WTC11 (cell line): ENCODE measurements at regions not wholly inside any gene's neighbourhood (a gene's known extent, or its start where the extent isn't known, plus 50 kb on each side); places are given as distances from the start of the nearest gene placed in this dataset.

Experiments used
- ATAC-seq: fragments of 200-7000 bp; cut with Tn5 transposase; 2 replicates; pipeline ENCODE4 v1.10.0; 2021; ENCODE audit warnings: mild to moderate bottlenecking, moderate library complexity
- CTCF ChIA-PET: fragments of 300-600 bp; sonication (Branson Sonifier 250); formaldehyde crosslinking; loops from one replicate; lab custom pipeline; 2021; ENCODE audit warnings: antibody characterized with exemption; lab: Charles Lee
- POLR2A ChIA-PET: fragments of 350-600 bp; sonication (Branson Sonifier 250); formaldehyde crosslinking; loops from one replicate; lab custom pipeline; 2021; ENCODE audit warnings: antibody characterized with exemption; lab: Charles Lee
- DNase-seq: peaks from one replicate; pipeline ENCODE4 v3.0.0; 2021; ENCODE audit warnings: low spot score
- H3K27ac Mint-ChIP-seq: 2 replicates; pipeline ENCODE4 v1.8.0; 2021; ENCODE audit warnings: mixed read lengths
- H3K27me3 Mint-ChIP-seq: 2 replicates; pipeline ENCODE4 v1.8.0; 2021; ENCODE audit warnings: low read depth, mild to moderate bottlenecking, moderate library complexity, mixed read lengths
- H3K36me3 Mint-ChIP-seq: 2 replicates; pipeline ENCODE4 v1.8.0; 2021; ENCODE audit warnings: mixed read lengths
- H3K4me1 Mint-ChIP-seq: 2 replicates; pipeline ENCODE4 v1.8.0; 2022; ENCODE audit warnings: mixed read lengths
- H3K4me3 Mint-ChIP-seq: 2 replicates; pipeline ENCODE4 v1.8.0; 2021; ENCODE audit warnings: mild to moderate bottlenecking, moderate library complexity, mixed read lengths
- H3K9me3 Mint-ChIP-seq: 2 replicates; pipeline ENCODE4 v1.8.0; 2021; ENCODE audit warnings: mixed read lengths
- CBFB ChIP-seq: sonication (generic); formaldehyde crosslinking; IDR thresholded peaks from 2 replicates; pipeline ENCODE4 v1.8.1; 2022; ENCODE audit warnings: mild to moderate bottlenecking, low read depth, missing genetic modification reagents
- CREB1 ChIP-seq: sonication (generic); formaldehyde crosslinking; IDR thresholded peaks from 2 replicates; pipeline ENCODE4 v1.8.0; 2023; ENCODE audit warnings: mild to moderate bottlenecking, missing genetic modification reagents
- FOXK1 ChIP-seq: sonication (generic); formaldehyde crosslinking; IDR thresholded peaks from 2 replicates; pipeline ENCODE4 v1.8.0; 2022; ENCODE audit warnings: mild to moderate bottlenecking, moderate library complexity, missing genetic modification reagents
- JAZF1 ChIP-seq: fragments of 250-450 bp; sonication (Bioruptor Pico); IDR thresholded peaks from 2 replicates; pipeline ENCODE4 v1.9.0; 2021; ENCODE audit warnings: moderate library complexity, mild to moderate bottlenecking, inconsistent platforms
- JUN ChIP-seq: sonication (generic); formaldehyde crosslinking; IDR thresholded peaks from 2 replicates; pipeline ENCODE4 v1.8.0; 2023; ENCODE audit warnings: mild to moderate bottlenecking, missing genetic modification reagents
- PRRX2 ChIP-seq: fragments of 250-450 bp; sonication (Bioruptor Pico); IDR thresholded peaks from 2 replicates; pipeline ENCODE4 v1.8.0; 2021; ENCODE audit warnings: mild to moderate bottlenecking
- TP53 ChIP-seq: sonication (generic); formaldehyde crosslinking; IDR thresholded peaks from 2 replicates; pipeline ENCODE4 v1.8.1; 2023; ENCODE audit warnings: mild to moderate bottlenecking, missing genetic modification reagents
- ZBTB21 ChIP-seq: sonication (generic); formaldehyde crosslinking; IDR thresholded peaks from 2 replicates; pipeline ENCODE4 v1.8.1; 2023; ENCODE audit warnings: mild to moderate bottlenecking, missing genetic modification reagents, borderline replicate concordance
- ZNF232 ChIP-seq: sonication (generic); formaldehyde crosslinking; IDR thresholded peaks from 2 replicates; pipeline ENCODE4 v1.8.0; 2022; ENCODE audit warnings: mild to moderate bottlenecking, missing genetic modification reagents
- TF ChIP-seq, protein P1 (sequence below): fragments of 250-450 bp; sonication (Bioruptor Pico); IDR thresholded peaks from 2 replicates; pipeline ENCODE4 v1.9.0; 2021; ENCODE audit warnings: moderate library complexity, mild to moderate bottlenecking, inconsistent platforms, borderline replicate concordance
- TF ChIP-seq, protein P2 (sequence below): sonication (generic); formaldehyde crosslinking; IDR thresholded peaks from 2 replicates; pipeline ENCODE4 v1.8.0; 2023; ENCODE audit warnings: mild to moderate bottlenecking, missing genetic modification reagents
- TF ChIP-seq, protein P3 (sequence below): fragments of 250-450 bp; sonication (Bioruptor Pico); IDR thresholded peaks from 2 replicates; pipeline ENCODE4 v1.9.0; 2021; ENCODE audit warnings: mild to moderate bottlenecking
- TF ChIP-seq, protein P4 (sequence below): sonication (generic); formaldehyde crosslinking; IDR thresholded peaks from 2 replicates; pipeline ENCODE4 v1.8.0; 2022; ENCODE audit warnings: mild to moderate bottlenecking, missing genetic modification reagents
- TF ChIP-seq, protein P5 (sequence below): fragments of 250-450 bp; sonication (Bioruptor Pico); IDR thresholded peaks from 2 replicates; pipeline ENCODE4 v2.1.2; 2022; ENCODE audit warnings: mild to moderate bottlenecking, moderate library complexity
- TF ChIP-seq, protein P6 (sequence below): sonication (generic); formaldehyde crosslinking; IDR thresholded peaks from 2 replicates; pipeline ENCODE4 v1.8.1; 2023; ENCODE audit warnings: mild to moderate bottlenecking, missing genetic modification reagents, borderline replicate concordance
- TF ChIP-seq, protein P7 (sequence below): fragments of 250-450 bp; sonication (Bioruptor Pico); IDR thresholded peaks from 2 replicates; pipeline ENCODE4 v1.9.0; 2021; ENCODE audit warnings: mild to moderate bottlenecking, borderline replicate concordance
- TF ChIP-seq, protein P8 (sequence below): sonication (generic); formaldehyde crosslinking; IDR thresholded peaks from 2 replicates; pipeline ENCODE4 v1.8.0; 2022; ENCODE audit warnings: mild to moderate bottlenecking, missing genetic modification reagents

DNA sequence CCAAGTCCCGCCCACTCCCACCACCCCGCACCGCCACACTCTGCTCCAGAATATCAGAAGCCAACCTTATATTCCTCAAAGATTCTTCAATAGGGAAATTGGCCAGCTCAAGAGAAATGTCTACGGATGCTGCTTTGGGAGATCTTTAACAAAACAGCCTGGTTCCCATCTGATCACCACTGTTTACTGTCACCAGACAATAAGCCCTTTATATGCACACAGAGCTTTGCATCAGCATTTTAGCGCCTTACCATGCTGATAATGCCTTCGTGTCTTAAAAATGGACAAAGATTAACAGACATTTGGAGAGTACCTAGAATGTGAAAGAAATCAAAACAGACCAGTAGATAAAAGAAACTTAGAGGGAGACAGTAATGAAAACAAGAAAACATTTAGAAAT, 141.7 kb upstream of the SYT6 start (continued):
- TF ChIP-seq, protein P1, sequence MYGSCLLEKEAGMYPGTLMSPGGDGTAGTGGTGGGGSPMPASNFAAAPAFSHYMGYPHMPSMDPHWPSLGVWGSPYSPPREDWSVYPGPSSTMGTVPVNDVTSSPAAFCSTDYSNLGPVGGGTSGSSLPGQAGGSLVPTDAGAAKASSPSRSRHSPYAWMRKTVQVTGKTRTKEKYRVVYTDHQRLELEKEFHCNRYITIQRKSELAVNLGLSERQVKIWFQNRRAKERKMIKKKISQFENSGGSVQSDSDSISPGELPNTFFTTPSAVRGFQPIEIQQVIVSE (CRISPR knock-in tag) = no peak
- TF ChIP-seq TP53 (CRISPR knock-in tag) (no peak), CREB1 (CRISPR knock-in tag) (no peak), JAZF1 (no peak)
- TF ChIP-seq, protein P2, sequence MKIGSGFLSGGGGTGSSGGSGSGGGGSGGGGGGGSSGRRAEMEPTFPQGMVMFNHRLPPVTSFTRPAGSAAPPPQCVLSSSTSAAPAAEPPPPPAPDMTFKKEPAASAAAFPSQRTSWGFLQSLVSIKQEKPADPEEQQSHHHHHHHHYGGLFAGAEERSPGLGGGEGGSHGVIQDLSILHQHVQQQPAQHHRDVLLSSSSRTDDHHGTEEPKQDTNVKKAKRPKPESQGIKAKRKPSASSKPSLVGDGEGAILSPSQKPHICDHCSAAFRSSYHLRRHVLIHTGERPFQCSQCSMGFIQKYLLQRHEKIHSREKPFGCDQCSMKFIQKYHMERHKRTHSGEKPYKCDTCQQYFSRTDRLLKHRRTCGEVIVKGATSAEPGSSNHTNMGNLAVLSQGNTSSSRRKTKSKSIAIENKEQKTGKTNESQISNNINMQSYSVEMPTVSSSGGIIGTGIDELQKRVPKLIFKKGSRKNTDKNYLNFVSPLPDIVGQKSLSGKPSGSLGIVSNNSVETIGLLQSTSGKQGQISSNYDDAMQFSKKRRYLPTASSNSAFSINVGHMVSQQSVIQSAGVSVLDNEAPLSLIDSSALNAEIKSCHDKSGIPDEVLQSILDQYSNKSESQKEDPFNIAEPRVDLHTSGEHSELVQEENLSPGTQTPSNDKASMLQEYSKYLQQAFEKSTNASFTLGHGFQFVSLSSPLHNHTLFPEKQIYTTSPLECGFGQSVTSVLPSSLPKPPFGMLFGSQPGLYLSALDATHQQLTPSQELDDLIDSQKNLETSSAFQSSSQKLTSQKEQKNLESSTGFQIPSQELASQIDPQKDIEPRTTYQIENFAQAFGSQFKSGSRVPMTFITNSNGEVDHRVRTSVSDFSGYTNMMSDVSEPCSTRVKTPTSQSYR (CRISPR knock-in tag) = no peak

DNA sequence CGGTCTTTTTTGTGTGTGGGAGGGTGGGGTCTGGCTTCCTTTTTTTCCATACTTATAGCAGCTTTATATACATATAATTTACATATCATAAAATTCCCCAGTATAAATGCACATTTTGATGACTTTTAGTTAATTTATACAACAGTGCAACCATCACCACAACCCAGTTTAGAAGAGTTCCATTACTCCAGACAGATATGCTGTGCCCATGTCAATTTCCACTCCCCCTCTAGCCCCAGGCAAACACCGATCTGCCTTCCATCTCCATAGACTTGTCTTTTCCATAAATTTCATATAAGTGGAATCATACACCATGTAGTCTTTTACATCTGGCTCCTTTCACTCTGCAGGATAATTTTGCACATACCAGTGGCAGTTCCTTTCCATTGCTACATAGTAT, 139.2 kb upstream of the SYT6 start:
- H3K4me1 Mint-ChIP-seq = peaks cover 12% of the 10 kb centered on the region
- ChIA-PET CTCF (interaction anchor here (0.5 to 2.1 kb wide), 6 partner anchors 10 to 316 kb away, joined by 3 to 17 read pairs (median 5); no protein-coding TSS in a partner anchor), POLR2A (no interaction called here)
- no peaks in the 10 kb centered on the region for H3K36me3 Mint-ChIP-seq
- H3K4me3 Mint-ChIP-seq = no peak overlapping the region
- H3K27ac Mint-ChIP-seq = no peak overlapping the region
- no peaks in the 10 kb centered on the region for H3K9me3 Mint-ChIP-seq
- ATAC-seq = no peak
- DNase-seq = no peak
- no peaks in the 10 kb centered on the region; the same call in 1 of the 2 replicates for H3K27me3 Mint-ChIP-seq
- TF ChIP-seq, protein P3, sequence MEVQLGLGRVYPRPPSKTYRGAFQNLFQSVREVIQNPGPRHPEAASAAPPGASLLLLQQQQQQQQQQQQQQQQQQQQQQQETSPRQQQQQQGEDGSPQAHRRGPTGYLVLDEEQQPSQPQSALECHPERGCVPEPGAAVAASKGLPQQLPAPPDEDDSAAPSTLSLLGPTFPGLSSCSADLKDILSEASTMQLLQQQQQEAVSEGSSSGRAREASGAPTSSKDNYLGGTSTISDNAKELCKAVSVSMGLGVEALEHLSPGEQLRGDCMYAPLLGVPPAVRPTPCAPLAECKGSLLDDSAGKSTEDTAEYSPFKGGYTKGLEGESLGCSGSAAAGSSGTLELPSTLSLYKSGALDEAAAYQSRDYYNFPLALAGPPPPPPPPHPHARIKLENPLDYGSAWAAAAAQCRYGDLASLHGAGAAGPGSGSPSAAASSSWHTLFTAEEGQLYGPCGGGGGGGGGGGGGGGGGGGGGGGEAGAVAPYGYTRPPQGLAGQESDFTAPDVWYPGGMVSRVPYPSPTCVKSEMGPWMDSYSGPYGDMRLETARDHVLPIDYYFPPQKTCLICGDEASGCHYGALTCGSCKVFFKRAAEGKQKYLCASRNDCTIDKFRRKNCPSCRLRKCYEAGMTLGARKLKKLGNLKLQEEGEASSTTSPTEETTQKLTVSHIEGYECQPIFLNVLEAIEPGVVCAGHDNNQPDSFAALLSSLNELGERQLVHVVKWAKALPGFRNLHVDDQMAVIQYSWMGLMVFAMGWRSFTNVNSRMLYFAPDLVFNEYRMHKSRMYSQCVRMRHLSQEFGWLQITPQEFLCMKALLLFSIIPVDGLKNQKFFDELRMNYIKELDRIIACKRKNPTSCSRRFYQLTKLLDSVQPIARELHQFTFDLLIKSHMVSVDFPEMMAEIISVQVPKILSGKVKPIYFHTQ (CRISPR knock-in tag) = no peak
- TF ChIP-seq, protein P4, sequence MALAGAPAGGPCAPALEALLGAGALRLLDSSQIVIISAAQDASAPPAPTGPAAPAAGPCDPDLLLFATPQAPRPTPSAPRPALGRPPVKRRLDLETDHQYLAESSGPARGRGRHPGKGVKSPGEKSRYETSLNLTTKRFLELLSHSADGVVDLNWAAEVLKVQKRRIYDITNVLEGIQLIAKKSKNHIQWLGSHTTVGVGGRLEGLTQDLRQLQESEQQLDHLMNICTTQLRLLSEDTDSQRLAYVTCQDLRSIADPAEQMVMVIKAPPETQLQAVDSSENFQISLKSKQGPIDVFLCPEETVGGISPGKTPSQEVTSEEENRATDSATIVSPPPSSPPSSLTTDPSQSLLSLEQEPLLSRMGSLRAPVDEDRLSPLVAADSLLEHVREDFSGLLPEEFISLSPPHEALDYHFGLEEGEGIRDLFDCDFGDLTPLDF (CRISPR knock-in tag) = no peak
- TF ChIP-seq CBFB (CRISPR knock-in tag) (no peak), PRRX2 (CRISPR knock-in tag) (no peak), ZNF232 (no peak), JUN (no peak), ZBTB21 (CRISPR knock-in tag) (no peak), FOXK1 (CRISPR knock-in tag) (no peak), CREB1 (CRISPR knock-in tag) (no peak)
- TF ChIP-seq, protein P1 (CRISPR knock-in tag) = no peak
- TF ChIP-seq, protein P5, sequence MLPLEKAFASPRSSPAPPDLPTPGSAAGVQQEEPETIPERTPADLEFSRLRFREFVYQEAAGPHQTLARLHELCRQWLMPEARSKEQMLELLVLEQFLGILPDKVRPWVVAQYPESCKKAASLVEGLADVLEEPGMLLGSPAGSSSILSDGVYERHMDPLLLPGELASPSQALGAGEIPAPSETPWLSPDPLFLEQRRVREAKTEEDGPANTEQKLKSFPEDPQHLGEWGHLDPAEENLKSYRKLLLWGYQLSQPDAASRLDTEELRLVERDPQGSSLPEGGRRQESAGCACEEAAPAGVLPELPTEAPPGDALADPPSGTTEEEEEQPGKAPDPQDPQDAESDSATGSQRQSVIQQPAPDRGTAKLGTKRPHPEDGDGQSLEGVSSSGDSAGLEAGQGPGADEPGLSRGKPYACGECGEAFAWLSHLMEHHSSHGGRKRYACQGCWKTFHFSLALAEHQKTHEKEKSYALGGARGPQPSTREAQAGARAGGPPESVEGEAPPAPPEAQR = no peak
- TF ChIP-seq, protein P6, sequence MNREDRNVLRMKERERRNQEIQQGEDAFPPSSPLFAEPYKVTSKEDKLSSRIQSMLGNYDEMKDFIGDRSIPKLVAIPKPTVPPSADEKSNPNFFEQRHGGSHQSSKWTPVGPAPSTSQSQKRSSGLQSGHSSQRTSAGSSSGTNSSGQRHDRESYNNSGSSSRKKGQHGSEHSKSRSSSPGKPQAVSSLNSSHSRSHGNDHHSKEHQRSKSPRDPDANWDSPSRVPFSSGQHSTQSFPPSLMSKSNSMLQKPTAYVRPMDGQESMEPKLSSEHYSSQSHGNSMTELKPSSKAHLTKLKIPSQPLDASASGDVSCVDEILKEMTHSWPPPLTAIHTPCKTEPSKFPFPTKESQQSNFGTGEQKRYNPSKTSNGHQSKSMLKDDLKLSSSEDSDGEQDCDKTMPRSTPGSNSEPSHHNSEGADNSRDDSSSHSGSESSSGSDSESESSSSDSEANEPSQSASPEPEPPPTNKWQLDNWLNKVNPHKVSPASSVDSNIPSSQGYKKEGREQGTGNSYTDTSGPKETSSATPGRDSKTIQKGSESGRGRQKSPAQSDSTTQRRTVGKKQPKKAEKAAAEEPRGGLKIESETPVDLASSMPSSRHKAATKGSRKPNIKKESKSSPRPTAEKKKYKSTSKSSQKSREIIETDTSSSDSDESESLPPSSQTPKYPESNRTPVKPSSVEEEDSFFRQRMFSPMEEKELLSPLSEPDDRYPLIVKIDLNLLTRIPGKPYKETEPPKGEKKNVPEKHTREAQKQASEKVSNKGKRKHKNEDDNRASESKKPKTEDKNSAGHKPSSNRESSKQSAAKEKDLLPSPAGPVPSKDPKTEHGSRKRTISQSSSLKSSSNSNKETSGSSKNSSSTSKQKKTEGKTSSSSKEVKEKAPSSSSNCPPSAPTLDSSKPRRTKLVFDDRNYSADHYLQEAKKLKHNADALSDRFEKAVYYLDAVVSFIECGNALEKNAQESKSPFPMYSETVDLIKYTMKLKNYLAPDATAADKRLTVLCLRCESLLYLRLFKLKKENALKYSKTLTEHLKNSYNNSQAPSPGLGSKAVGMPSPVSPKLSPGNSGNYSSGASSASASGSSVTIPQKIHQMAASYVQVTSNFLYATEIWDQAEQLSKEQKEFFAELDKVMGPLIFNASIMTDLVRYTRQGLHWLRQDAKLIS (CRISPR knock-in tag) = no peak
- TF ChIP-seq, protein P7, sequence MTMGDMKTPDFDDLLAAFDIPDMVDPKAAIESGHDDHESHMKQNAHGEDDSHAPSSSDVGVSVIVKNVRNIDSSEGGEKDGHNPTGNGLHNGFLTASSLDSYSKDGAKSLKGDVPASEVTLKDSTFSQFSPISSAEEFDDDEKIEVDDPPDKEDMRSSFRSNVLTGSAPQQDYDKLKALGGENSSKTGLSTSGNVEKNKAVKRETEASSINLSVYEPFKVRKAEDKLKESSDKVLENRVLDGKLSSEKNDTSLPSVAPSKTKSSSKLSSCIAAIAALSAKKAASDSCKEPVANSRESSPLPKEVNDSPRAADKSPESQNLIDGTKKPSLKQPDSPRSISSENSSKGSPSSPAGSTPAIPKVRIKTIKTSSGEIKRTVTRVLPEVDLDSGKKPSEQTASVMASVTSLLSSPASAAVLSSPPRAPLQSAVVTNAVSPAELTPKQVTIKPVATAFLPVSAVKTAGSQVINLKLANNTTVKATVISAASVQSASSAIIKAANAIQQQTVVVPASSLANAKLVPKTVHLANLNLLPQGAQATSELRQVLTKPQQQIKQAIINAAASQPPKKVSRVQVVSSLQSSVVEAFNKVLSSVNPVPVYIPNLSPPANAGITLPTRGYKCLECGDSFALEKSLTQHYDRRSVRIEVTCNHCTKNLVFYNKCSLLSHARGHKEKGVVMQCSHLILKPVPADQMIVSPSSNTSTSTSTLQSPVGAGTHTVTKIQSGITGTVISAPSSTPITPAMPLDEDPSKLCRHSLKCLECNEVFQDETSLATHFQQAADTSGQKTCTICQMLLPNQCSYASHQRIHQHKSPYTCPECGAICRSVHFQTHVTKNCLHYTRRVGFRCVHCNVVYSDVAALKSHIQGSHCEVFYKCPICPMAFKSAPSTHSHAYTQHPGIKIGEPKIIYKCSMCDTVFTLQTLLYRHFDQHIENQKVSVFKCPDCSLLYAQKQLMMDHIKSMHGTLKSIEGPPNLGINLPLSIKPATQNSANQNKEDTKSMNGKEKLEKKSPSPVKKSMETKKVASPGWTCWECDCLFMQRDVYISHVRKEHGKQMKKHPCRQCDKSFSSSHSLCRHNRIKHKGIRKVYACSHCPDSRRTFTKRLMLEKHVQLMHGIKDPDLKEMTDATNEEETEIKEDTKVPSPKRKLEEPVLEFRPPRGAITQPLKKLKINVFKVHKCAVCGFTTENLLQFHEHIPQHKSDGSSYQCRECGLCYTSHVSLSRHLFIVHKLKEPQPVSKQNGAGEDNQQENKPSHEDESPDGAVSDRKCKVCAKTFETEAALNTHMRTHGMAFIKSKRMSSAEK (CRISPR knock-in tag) = no peak
- TF ChIP-seq, protein P8, sequence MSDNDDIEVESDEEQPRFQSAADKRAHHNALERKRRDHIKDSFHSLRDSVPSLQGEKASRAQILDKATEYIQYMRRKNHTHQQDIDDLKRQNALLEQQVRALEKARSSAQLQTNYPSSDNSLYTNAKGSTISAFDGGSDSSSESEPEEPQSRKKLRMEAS (CRISPR knock-in tag) = no peak
